Activated CD8-positive, alpha-beta T cell treated with anti-CD3 and anti-CD28 coated beads for 36 hours (primary cell): ENCODE measurements at regions not wholly inside any gene's neighbourhood (a gene's known extent, or its start where the extent isn't known, plus 50 kb on each side); places are given as distances from the start of the nearest gene placed in this dataset.

ENCODE experiments used
- ATAC-seq: fragments of 200-7000 bp; cut with Tn5 transposase; one replicate; pipeline ENCODE4 v1.10.0; 2021; ENCODE audit warnings: mild to moderate bottlenecking, moderate library complexity
- CTCF ChIA-PET: fragments of 350-600 bp; sonication (Branson Sonifier 250); formaldehyde crosslinking; loops from one replicate; lab custom pipeline; 2021; ENCODE audit warnings: antibody characterized with exemption; lab: Charles Lee
- POLR2A ChIA-PET: fragments of 350-600 bp; sonication (Branson Sonifier 250); formaldehyde crosslinking; loops from one replicate; lab custom pipeline; 2021; ENCODE audit warnings: antibody characterized with exemption; lab: Charles Lee
- DNase-seq: peaks from one replicate; pipeline ENCODE4 v3.0.0-alpha.2; 2020
- H3K27ac Mint-ChIP-seq: one replicate; pipeline ENCODE4 v1.8.0; 2021; ENCODE audit warnings: mild to moderate bottlenecking, mixed read lengths
- H3K27me3 Mint-ChIP-seq: one replicate; pipeline ENCODE4 v1.8.0; 2021; ENCODE audit warnings: mixed read lengths
- H3K36me3 Mint-ChIP-seq: one replicate; pipeline ENCODE4 v1.8.0; 2021; ENCODE audit warnings: low read depth, mixed read lengths
- H3K4me1 Mint-ChIP-seq: one replicate; pipeline ENCODE4 v1.8.0; 2021; ENCODE audit warnings: low read depth, mixed read lengths
- H3K4me3 Mint-ChIP-seq: one replicate; pipeline ENCODE4 v1.8.0; 2021; ENCODE audit warnings: mild to moderate bottlenecking, moderate library complexity, mixed read lengths
- H3K9me3 Mint-ChIP-seq: one replicate; pipeline ENCODE4 v1.8.0; 2021; ENCODE audit warnings: mixed read lengths
- intact Hi-C: fragments of 100-400 bp; cut with micrococcal nuclease; formaldehyde crosslinking; loops from one replicate; pipeline ENCODE4 v1.10.0; 2022
- TF ChIP-seq, protein P1 (sequence below): fragments of 200-600 bp; IDR thresholded peaks from one replicate; pipeline ENCODE4 v1.8.0; 2022; ENCODE audit warnings: antibody characterized with exemption, mild to moderate bottlenecking

DNA sequence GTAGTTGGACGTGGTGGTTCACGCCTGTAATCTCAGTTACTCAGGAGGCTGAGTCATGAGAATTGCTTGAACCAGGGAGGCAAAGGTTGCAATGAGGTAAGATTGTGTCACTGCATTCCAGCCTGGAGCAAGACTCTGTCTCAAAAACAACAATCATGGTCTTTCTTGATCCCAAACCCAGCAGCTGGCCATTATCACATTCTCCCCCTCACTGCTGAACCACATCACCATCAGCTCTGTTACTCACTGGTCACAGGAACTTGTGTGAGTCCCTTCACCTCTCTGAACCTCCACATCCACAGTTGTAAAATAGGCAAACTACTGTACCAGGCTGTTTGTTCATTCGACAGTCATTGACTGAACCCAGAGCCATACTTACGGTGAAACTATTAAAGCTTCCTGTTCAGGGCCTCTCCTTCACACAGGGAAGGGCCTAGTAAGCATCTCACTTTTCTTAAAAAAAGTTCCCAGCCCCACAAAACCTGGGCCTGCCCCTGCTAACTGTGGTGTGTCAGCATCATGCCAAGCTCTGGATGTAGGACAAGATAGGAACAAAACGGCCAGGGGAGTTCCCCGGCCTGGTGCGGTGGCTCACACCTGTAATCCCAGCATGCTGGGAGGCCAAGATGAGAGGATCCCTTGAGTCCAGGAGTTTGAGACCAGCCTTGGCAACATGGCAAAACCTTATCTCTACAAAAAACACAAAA, 104.7 kb downstream of the COPRS start:
- ATAC-seq (no peak), DNase-seq (no peak)
- H3K9me3 Mint-ChIP-seq: no peaks in the 10 kb centered on the region
- H3K4me1 Mint-ChIP-seq: no peaks in the 10 kb centered on the region
- no peaks in the 10 kb centered on the region for H3K27me3 Mint-ChIP-seq
- ChIA-PET CTCF (interaction anchor here (1.5 kb wide), 1 partner anchor 88 kb away, joined by 5 read pairs; no protein-coding TSS in a partner anchor), POLR2A (interaction anchor here (0.6 kb wide), 1 partner anchor 48 kb away, joined by 3 read pairs; no protein-coding TSS in a partner anchor)
- H3K4me3 Mint-ChIP-seq: no peak overlapping the region
- intact Hi-C loops: no loop called here
- TF ChIP-seq, protein P1, sequence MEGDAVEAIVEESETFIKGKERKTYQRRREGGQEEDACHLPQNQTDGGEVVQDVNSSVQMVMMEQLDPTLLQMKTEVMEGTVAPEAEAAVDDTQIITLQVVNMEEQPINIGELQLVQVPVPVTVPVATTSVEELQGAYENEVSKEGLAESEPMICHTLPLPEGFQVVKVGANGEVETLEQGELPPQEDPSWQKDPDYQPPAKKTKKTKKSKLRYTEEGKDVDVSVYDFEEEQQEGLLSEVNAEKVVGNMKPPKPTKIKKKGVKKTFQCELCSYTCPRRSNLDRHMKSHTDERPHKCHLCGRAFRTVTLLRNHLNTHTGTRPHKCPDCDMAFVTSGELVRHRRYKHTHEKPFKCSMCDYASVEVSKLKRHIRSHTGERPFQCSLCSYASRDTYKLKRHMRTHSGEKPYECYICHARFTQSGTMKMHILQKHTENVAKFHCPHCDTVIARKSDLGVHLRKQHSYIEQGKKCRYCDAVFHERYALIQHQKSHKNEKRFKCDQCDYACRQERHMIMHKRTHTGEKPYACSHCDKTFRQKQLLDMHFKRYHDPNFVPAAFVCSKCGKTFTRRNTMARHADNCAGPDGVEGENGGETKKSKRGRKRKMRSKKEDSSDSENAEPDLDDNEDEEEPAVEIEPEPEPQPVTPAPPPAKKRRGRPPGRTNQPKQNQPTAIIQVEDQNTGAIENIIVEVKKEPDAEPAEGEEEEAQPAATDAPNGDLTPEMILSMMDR: no peak
- H3K36me3 Mint-ChIP-seq: no peaks in the 10 kb centered on the region
- no peak overlapping the region for H3K27ac Mint-ChIP-seq

- no peaks in the 10 kb centered on the region for H3K9me3 Mint-ChIP-seq
- no peak overlapping the region for H3K4me3 Mint-ChIP-seq
- no peaks in the 10 kb centered on the region for H3K27me3 Mint-ChIP-seq
- DNase-seq: no peak
- ChIA-PET CTCF (no interaction called here), POLR2A (no interaction called here)
- H3K36me3 Mint-ChIP-seq: no peaks in the 10 kb centered on the region
- ATAC-seq: no peak
- no peak overlapping the region for H3K27ac Mint-ChIP-seq
- intact Hi-C loops: no loop called here
- no peaks in the 10 kb centered on the region for H3K4me1 Mint-ChIP-seq
- TF ChIP-seq, protein P1: no peak
These were observed 106.0 kb downstream of the COPRS start for GRCh38 chr17:31753011-31753410.

- Mint-ChIP-seq H3K27me3 (no peaks in the 10 kb centered on the region), H3K36me3 (no peaks in the 10 kb centered on the region), H3K4me3 (no peak overlapping the region), H3K4me1 (no peaks in the 10 kb centered on the region), H3K9me3 (no peaks in the 10 kb centered on the region), H3K27ac (no peak overlapping the region)
- intact Hi-C loops: no loop called here
- TF ChIP-seq, protein P1: no peak
- CTCF ChIA-PET: no interaction called here
- no peak for DNase-seq
- no peak for ATAC-seq
- POLR2A ChIA-PET: no interaction called here
These were observed 106.5 kb downstream of the COPRS start for GRCh38 chr17:31752584-31752983.

- no peak for DNase-seq
- no peak overlapping the region for H3K4me3 Mint-ChIP-seq
- POLR2A ChIA-PET: no interaction called here
- TF ChIP-seq, protein P1: no peak
- no peak for ATAC-seq
- H3K4me1 Mint-ChIP-seq: no peaks in the 10 kb centered on the region
- H3K27ac Mint-ChIP-seq: no peak overlapping the region
- H3K36me3 Mint-ChIP-seq: no peaks in the 10 kb centered on the region
- intact Hi-C loops: no loop called here
- no peaks in the 10 kb centered on the region for H3K9me3 Mint-ChIP-seq
- H3K27me3 Mint-ChIP-seq: peaks cover 1% of the 10 kb centered on the region
- CTCF ChIA-PET: no interaction called here
These were observed 108.5 kb downstream of the COPRS start for GRCh38 chr17:31750578-31750977.

DNA sequence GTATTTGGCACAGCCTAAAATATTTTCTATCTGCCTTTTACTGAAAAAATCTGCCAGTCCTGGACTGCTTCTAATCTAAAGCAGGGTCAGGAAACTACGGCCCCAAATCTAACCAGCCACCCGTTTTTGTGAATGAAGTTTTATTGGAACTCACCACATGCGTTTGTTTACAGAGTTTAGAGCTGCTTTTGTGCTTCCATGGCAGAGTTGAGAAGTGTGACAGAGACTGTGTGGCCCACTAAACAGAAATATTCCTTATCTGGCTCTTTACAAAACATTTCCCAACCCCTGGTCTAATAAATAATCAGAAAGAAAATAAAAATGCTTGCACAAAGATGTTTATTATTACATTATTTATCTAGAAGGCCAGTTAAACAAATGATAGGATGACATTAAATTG, 110.2 kb downstream of the COPRS start:
- TF ChIP-seq, protein P1: no peak
- Mint-ChIP-seq H3K4me1 (no peaks in the 10 kb centered on the region), H3K36me3 (no peaks in the 10 kb centered on the region), H3K9me3 (no peaks in the 10 kb centered on the region), H3K27me3 (peaks cover 3% of the 10 kb centered on the region), H3K27ac (no peak overlapping the region), H3K4me3 (no peak overlapping the region)
- CTCF ChIA-PET: no interaction called here
- POLR2A ChIA-PET: no interaction called here
- no peak for ATAC-seq
- DNase-seq: no peak
- intact Hi-C loops: no loop called here
